MM.1S (cell line): ENCODE measurements at regions not wholly inside any gene's neighbourhood (a gene's known extent, or its start where the extent isn't known, plus 50 kb on each side); places are given as distances from the start of the nearest gene placed in this dataset.
"Not testable (repeated sequence)": the region's sequence is repeated elsewhere in the genome, so short reads cannot be mapped to it uniquely, and the experiment has no call there.

Source experiments
- EZH2 ChIP-seq: fragments of 300-600 bp; sonication (generic); optimal IDR thresholded peaks from 2 replicates; pipeline ENCODE3; 2017; ENCODE audit warnings: low read depth, mild to moderate bottlenecking, antibody characterized with exemption, low read length, mixed read lengths
- TF ChIP-seq, protein P1 (sequence below): fragments of 300-600 bp; sonication (generic); IDR thresholded peaks from 2 replicates; pipeline ENCODE4 v1.5.1; 2016; ENCODE audit warnings: antibody characterized with exemption, low read length, mixed read lengths

DNA sequence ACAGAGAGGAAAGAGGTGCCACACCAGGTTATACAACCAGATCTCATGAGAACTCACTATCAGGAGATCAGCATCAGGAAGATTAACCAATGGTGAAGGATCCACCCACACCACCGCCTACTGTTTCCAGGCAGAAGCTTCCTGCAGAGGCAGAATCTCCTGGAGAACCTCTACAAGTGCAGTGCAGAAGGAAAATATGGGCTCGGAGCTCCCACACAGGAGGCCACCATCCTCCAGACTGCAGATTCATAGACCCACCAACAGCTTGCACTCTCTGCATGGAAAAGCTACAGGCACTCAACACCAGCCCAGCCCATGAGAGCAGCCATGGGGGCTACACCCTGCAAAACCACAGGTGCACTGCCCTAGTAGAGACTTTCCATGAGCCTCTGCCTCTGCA is 284.0 kb downstream of the POTED start:
- TF ChIP-seq, protein P1, sequence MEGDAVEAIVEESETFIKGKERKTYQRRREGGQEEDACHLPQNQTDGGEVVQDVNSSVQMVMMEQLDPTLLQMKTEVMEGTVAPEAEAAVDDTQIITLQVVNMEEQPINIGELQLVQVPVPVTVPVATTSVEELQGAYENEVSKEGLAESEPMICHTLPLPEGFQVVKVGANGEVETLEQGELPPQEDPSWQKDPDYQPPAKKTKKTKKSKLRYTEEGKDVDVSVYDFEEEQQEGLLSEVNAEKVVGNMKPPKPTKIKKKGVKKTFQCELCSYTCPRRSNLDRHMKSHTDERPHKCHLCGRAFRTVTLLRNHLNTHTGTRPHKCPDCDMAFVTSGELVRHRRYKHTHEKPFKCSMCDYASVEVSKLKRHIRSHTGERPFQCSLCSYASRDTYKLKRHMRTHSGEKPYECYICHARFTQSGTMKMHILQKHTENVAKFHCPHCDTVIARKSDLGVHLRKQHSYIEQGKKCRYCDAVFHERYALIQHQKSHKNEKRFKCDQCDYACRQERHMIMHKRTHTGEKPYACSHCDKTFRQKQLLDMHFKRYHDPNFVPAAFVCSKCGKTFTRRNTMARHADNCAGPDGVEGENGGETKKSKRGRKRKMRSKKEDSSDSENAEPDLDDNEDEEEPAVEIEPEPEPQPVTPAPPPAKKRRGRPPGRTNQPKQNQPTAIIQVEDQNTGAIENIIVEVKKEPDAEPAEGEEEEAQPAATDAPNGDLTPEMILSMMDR, result not testable (repeated sequence)
- TF ChIP-seq EZH2, result not testable (repeated sequence)
